Loucy (cell line): ENCODE measurements at regions not wholly inside any gene's neighbourhood (a gene's known extent, or its start where the extent isn't known, plus 50 kb on each side); places are given as distances from the start of the nearest gene placed in this dataset.

Experiments
- H2AFZ ChIP-seq: fragments of 200-600 bp; sonication (generic); 2 replicates; pipeline ENCODE4 v1.6.0; 2016; ENCODE audit warnings: antibody characterized with exemption, mild to moderate bottlenecking, low read length, moderate library complexity
- H3F3A ChIP-seq: fragments of 200-600 bp; 2 replicates; pipeline ENCODE4 v1.6.0; 2016; ENCODE audit warnings: antibody characterized with exemption, low read depth, mild to moderate bottlenecking
- H3K27me3 ChIP-seq: fragments of 200-600 bp; sonication (generic); 2 replicates; pipeline ENCODE4 v1.6.1; 2014; ENCODE audit warnings: low read length, mild to moderate bottlenecking; ENCODE audit not compliant: insufficient read depth, poor library complexity, severe bottlenecking
- H3K36me3 ChIP-seq: fragments of 200-600 bp; sonication (generic); 2 replicates; pipeline ENCODE4 v1.6.1; 2016; ENCODE audit warnings: low read length; ENCODE audit not compliant: insufficient read depth
- H3K4me1 ChIP-seq: fragments of 200-600 bp; sonication (generic); 2 replicates; pipeline ENCODE4 v1.5.1; 2014; ENCODE audit warnings: low read length, mild to moderate bottlenecking; ENCODE audit not compliant: insufficient read depth, poor library complexity, severe bottlenecking
- H3K4me2 ChIP-seq: fragments of 200-600 bp; sonication (generic); 2 replicates; pipeline ENCODE4 v1.6.0; 2014; ENCODE audit warnings: antibody characterized with exemption, low read length, low read depth, mild to moderate bottlenecking; ENCODE audit not compliant: poor library complexity, severe bottlenecking
- H3K4me3 ChIP-seq: fragments of 200-600 bp; sonication (generic); 2 replicates; pipeline ENCODE4 v1.5.1; 2014; ENCODE audit warnings: low read length, mild to moderate bottlenecking, mixed read lengths; ENCODE audit not compliant: poor library complexity, severe bottlenecking
- H3K79me2 ChIP-seq: fragments of 200-600 bp; sonication (generic); 2 replicates; pipeline ENCODE4 v1.6.1; 2014; ENCODE audit warnings: low read length; ENCODE audit not compliant: insufficient read depth
- H3K9ac ChIP-seq: fragments of 200-600 bp; sonication (generic); 2 replicates; pipeline ENCODE4 v1.6.0; 2014; ENCODE audit warnings: mild to moderate bottlenecking, low read depth, low read length, moderate library complexity; ENCODE audit not compliant: poor library complexity, severe bottlenecking
- H3K9me2 ChIP-seq: fragments of 200-600 bp; sonication (generic); replicated peaks from 2 replicates; pipeline ENCODE4 v1.6.1; 2016; ENCODE audit warnings: low read depth, low read length, mixed read lengths
- H3K9me3 ChIP-seq: fragments of 200-600 bp; sonication (generic); 2 replicates; pipeline ENCODE4 v1.6.1; 2014; ENCODE audit warnings: mild to moderate bottlenecking, antibody characterized with exemption, low read length, low read depth; ENCODE audit not compliant: insufficient read depth
- H4K20me1 ChIP-seq: fragments of 200-600 bp; sonication (generic); 2 replicates; pipeline ENCODE4 v1.6.0; 2014; ENCODE audit warnings: antibody characterized with exemption, low read length, mild to moderate bottlenecking; ENCODE audit not compliant: insufficient read depth, poor library complexity, severe bottlenecking
- CTCF ChIP-seq: fragments of 200-600 bp; sonication (generic); conservative IDR thresholded peaks from 2 replicates; pipeline ENCODE4 v1.5.1; 2014; ENCODE audit warnings: mild to moderate bottlenecking, antibody characterized with exemption, low read length
- EZH2phosphoT487 ChIP-seq: fragments of 200-600 bp; IDR thresholded peaks from 2 replicates; pipeline ENCODE4 v1.6.1; 2018; ENCODE audit warnings: antibody characterized with exemption, mild to moderate bottlenecking, moderate library complexity, borderline replicate concordance

- H3K9ac ChIP-seq = no peak overlapping the region
- no peak overlapping the region for H3K4me3 ChIP-seq
- H3K79me2 ChIP-seq = no peaks in the 10 kb centered on the region
- H4K20me1 ChIP-seq = no peaks in the 10 kb centered on the region
- H3K9me2 ChIP-seq = no peaks in the 10 kb centered on the region
- no peaks in the 10 kb centered on the region for H3K27me3 ChIP-seq
- H3F3A ChIP-seq = no peaks in the 10 kb centered on the region
- TF ChIP-seq EZH2phosphoT487 (no peak), CTCF (no peak)
- H3K4me2 ChIP-seq = no peak overlapping the region
- no peaks in the 10 kb centered on the region for H3K36me3 ChIP-seq
- no peaks in the 10 kb centered on the region for H3K4me1 ChIP-seq
- no peak overlapping the region for H2AFZ ChIP-seq
- H3K9me3 ChIP-seq = no peaks in the 10 kb centered on the region
Observed at GRCh38 chr7:25294624-25295023, 66.3 kb upstream of the NPVF start.

- Histone ChIP-seq H3K36me3 (no peaks in the 10 kb centered on the region), H3K4me2 (no peak overlapping the region), H3K4me3 (no peak overlapping the region), H4K20me1 (no peaks in the 10 kb centered on the region), H3K27me3 (no peaks in the 10 kb centered on the region), H3K4me1 (no peaks in the 10 kb centered on the region), H3K9me2 (no peaks in the 10 kb centered on the region), H3K9ac (no peak overlapping the region), H3F3A (no peaks in the 10 kb centered on the region), H3K9me3 (no peaks in the 10 kb centered on the region), H3K79me2 (no peaks in the 10 kb centered on the region), H2AFZ (no peak overlapping the region)
- no peak for TF ChIP-seq EZH2phosphoT487
- no peak for TF ChIP-seq CTCF
Observed at GRCh38 chr7:25295387-25295786, 67.1 kb upstream of the NPVF start.

GRCh38 chr7:25296086-25296485 is 67.8 kb upstream of the NPVF start:
- Histone ChIP-seq H3K4me3 (no peak overlapping the region), H4K20me1 (no peaks in the 10 kb centered on the region), H2AFZ (no peak overlapping the region), H3K4me2 (no peak overlapping the region), H3K27me3 (no peaks in the 10 kb centered on the region), H3K79me2 (no peaks in the 10 kb centered on the region), H3F3A (no peaks in the 10 kb centered on the region), H3K9ac (no peak overlapping the region), H3K9me3 (no peaks in the 10 kb centered on the region), H3K36me3 (no peaks in the 10 kb centered on the region), H3K9me2 (no peaks in the 10 kb centered on the region), H3K4me1 (no peaks in the 10 kb centered on the region)
- no peak for TF ChIP-seq EZH2phosphoT487
- no peak for TF ChIP-seq CTCF
